Ishikawa (cell line): ENCODE measurements at regions not wholly inside any gene's neighbourhood (a gene's known extent, or its start where the extent isn't known, plus 50 kb on each side); places are given as distances from the start of the nearest gene placed in this dataset.

ENCODE experiments used
- CEBPB ChIP-seq: IDR thresholded peaks from 2 replicates; pipeline ENCODE4 v1.6.1; 2012
- CREB1 ChIP-seq: IDR thresholded peaks from 2 replicates; pipeline ENCODE4 v1.6.1; 2012; ENCODE audit warnings: low read depth
- EGR1 ChIP-seq: IDR thresholded peaks from 2 replicates; pipeline ENCODE4 v1.6.1; 2012
- EP300 ChIP-seq: IDR thresholded peaks from 2 replicates; pipeline ENCODE4 v1.6.1; 2012; ENCODE audit warnings: borderline replicate concordance
- FOXM1 ChIP-seq: IDR thresholded peaks from 2 replicates; pipeline ENCODE4 v1.6.1; 2012; ENCODE audit warnings: low read depth, borderline replicate concordance
- NFIC ChIP-seq: IDR thresholded peaks from 2 replicates; pipeline ENCODE4 v1.6.1; 2012
- RAD21 ChIP-seq: IDR thresholded peaks from 2 replicates; pipeline ENCODE4 v1.6.1; 2012; ENCODE audit warnings: low read depth
- TAF1 ChIP-seq: IDR thresholded peaks from 2 replicates; pipeline ENCODE4 v1.6.1; 2012; ENCODE audit warnings: low read depth, mild to moderate bottlenecking
- TCF12 ChIP-seq: IDR thresholded peaks from 2 replicates; pipeline ENCODE4 v1.6.1; 2012; ENCODE audit warnings: low read depth
- TEAD4 ChIP-seq: IDR thresholded peaks from 2 replicates; pipeline ENCODE4 v1.6.1; 2012
- YY1 ChIP-seq: IDR thresholded peaks from 2 replicates; pipeline ENCODE4 v1.6.1; 2012; ENCODE audit warnings: low read depth
- ZBTB7A ChIP-seq: IDR thresholded peaks from 2 replicates; pipeline ENCODE4 v1.6.1; 2012; ENCODE audit warnings: low read depth
- TF ChIP-seq, protein P1 (sequence below): IDR thresholded peaks from 2 replicates; pipeline ENCODE4 v1.6.1; 2012
- TF ChIP-seq, protein P2 (sequence below): IDR thresholded peaks from 2 replicates; pipeline ENCODE4 v1.6.1; 2012
- TF ChIP-seq, protein P3 (sequence below): IDR thresholded peaks from 2 replicates; pipeline ENCODE4 v1.6.1; 2012; ENCODE audit warnings: low read depth, mild to moderate bottlenecking

DNA sequence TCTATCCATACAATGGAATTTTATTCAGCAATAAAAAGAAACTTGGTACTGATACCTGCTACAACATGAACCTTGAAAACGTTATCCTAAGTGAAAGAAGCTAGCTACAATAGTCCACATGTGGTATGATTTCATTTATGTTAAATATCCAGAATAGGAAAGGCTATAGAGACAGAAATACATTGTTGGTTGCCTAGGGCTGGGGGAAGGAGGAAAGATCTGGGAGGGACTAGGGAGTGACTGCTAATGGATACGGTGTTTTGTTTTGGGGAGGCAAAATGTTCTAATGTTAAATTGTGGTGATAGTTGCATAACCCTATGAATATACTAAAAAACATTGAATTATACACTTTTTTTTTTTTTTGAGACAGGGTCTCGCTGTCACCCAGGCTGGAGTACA is 141.1 kb upstream of the ARX start:
- TF ChIP-seq TCF12: no peak
- TF ChIP-seq YY1: no peak
- no peak for TF ChIP-seq CEBPB
- TF ChIP-seq, protein P1, sequence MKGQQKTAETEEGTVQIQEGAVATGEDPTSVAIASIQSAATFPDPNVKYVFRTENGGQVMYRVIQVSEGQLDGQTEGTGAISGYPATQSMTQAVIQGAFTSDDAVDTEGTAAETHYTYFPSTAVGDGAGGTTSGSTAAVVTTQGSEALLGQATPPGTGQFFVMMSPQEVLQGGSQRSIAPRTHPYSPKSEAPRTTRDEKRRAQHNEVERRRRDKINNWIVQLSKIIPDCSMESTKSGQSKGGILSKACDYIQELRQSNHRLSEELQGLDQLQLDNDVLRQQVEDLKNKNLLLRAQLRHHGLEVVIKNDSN: no peak
- no peak for TF ChIP-seq RAD21
- no peak for TF ChIP-seq FOXM1
- TF ChIP-seq, protein P2, sequence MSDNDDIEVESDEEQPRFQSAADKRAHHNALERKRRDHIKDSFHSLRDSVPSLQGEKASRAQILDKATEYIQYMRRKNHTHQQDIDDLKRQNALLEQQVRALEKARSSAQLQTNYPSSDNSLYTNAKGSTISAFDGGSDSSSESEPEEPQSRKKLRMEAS: no peak
- no peak for TF ChIP-seq TEAD4
- TF ChIP-seq CREB1: no peak
- no peak for TF ChIP-seq ZBTB7A
- no peak for TF ChIP-seq EGR1
- TF ChIP-seq, protein P3, sequence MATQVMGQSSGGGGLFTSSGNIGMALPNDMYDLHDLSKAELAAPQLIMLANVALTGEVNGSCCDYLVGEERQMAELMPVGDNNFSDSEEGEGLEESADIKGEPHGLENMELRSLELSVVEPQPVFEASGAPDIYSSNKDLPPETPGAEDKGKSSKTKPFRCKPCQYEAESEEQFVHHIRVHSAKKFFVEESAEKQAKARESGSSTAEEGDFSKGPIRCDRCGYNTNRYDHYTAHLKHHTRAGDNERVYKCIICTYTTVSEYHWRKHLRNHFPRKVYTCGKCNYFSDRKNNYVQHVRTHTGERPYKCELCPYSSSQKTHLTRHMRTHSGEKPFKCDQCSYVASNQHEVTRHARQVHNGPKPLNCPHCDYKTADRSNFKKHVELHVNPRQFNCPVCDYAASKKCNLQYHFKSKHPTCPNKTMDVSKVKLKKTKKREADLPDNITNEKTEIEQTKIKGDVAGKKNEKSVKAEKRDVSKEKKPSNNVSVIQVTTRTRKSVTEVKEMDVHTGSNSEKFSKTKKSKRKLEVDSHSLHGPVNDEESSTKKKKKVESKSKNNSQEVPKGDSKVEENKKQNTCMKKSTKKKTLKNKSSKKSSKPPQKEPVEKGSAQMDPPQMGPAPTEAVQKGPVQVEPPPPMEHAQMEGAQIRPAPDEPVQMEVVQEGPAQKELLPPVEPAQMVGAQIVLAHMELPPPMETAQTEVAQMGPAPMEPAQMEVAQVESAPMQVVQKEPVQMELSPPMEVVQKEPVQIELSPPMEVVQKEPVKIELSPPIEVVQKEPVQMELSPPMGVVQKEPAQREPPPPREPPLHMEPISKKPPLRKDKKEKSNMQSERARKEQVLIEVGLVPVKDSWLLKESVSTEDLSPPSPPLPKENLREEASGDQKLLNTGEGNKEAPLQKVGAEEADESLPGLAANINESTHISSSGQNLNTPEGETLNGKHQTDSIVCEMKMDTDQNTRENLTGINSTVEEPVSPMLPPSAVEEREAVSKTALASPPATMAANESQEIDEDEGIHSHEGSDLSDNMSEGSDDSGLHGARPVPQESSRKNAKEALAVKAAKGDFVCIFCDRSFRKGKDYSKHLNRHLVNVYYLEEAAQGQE: no peak
- TF ChIP-seq EP300: no peak
- TF ChIP-seq NFIC: no peak
- TF ChIP-seq TAF1: no peak

DNA sequence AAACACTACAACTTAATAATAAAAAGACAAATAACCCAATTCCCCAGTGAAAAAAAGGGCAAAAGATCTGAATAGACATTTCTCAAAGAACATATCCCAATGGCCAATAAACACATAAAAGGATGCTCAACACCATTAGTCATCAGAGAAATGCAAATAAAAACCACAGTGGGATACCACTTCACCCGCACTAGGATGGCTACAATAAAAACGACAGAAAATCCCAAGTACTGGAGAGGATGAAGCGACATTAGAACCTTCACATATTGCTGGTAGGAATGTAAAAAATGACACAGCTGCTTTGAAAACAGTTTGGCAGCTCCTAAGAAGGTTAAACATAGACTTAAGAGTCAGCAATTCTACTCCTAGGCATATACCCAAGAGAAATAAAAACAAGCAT is 140.6 kb upstream of the ARX start:
- TF ChIP-seq, protein P2: no peak
- TF ChIP-seq EP300: no peak
- no peak for TF ChIP-seq TAF1
- no peak for TF ChIP-seq CEBPB
- TF ChIP-seq, protein P1: no peak
- no peak for TF ChIP-seq YY1
- no peak for TF ChIP-seq NFIC
- TF ChIP-seq TEAD4: no peak
- TF ChIP-seq TCF12: no peak
- TF ChIP-seq, protein P3: no peak
- TF ChIP-seq ZBTB7A: no peak
- no peak for TF ChIP-seq EGR1
- TF ChIP-seq RAD21: no peak
- TF ChIP-seq CREB1: no peak
- TF ChIP-seq FOXM1: no peak

DNA sequence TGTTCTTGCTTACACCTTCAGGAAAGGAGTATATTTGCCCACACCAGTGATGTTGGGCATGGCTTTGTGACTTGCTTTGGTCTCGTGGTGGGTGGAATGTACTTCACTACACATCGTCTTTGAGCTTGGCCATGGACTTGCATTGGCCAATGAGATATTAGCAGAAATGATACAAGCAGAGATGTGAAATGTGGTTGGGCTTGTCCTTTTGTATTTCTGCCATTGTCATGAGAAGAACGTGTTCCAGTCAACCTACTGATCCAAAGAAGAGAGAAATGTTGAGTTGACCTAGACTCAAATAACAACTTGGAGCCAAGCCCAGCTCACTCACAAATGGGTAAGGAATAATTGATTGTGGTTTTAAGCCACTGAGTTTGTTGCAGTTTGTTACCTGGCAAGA is 138.4 kb upstream of the ARX start:
- no peak for TF ChIP-seq NFIC
- TF ChIP-seq, protein P3: no peak
- no peak for TF ChIP-seq RAD21
- TF ChIP-seq YY1: no peak
- no peak for TF ChIP-seq TCF12
- no peak for TF ChIP-seq FOXM1
- no peak for TF ChIP-seq ZBTB7A
- TF ChIP-seq, protein P2: no peak

DNA sequence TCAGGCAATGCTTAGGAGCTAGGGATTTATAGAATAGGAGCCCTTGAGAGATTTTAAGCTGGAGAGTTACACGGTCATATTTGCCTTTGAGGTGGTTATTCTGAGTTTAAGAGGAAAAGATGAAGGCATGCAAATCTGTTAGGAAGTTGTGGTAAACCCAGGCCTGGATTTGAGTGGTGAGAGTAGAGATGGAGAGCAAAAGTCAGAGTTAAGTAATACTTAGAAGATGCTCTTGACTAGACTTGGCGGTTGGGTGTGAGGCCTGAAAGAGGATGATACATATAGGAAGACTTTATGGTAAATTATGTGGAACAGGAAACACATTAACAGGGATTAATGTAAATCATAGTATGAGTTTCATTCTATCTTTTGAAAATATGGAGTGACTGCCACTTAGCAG is 136.0 kb upstream of the ARX start:
- TF ChIP-seq ZBTB7A: no peak
- no peak for TF ChIP-seq FOXM1
- no peak for TF ChIP-seq YY1
